GM12878 (cell line): ENCODE measurements at regions not wholly inside any gene's neighbourhood (a gene's known extent, or its start where the extent isn't known, plus 50 kb on each side); places are given as distances from the start of the nearest gene placed in this dataset.

Experiments used
- ATAC-seq: fragments of 200-7000 bp; cut with Tn5 transposase; 3 replicates; pipeline ENCODE4 v1.9.1; 2020; ENCODE audit warnings: mild to moderate bottlenecking, moderate library complexity
- BruUV-seq: library from RNA; stranded (reverse); fragments of 400-500 nt; replicated peaks from 2 replicates; lab custom pipeline; 2021; lab: Mats Ljungman, UMichigan
- CTCF ChIA-PET: fragments of 300-600 bp; sonication (Branson Sonifier 250); formaldehyde crosslinking; extraction: SDS; loops from one replicate; lab custom pipeline; 2021; ENCODE audit warnings: inconsistent platforms; lab: Yijun Ruan, JAX
- POLR2A ChIA-PET: fragments of 350-600 bp; formaldehyde crosslinking; extraction: SDS; loops from one replicate; lab custom pipeline; 2021; ENCODE audit warnings: inconsistent platforms; lab: Charles Lee
- RAD21 ChIA-PET: fragments of 300-600 bp; sonication (Branson Sonifier 250); formaldehyde crosslinking; loops from one replicate; lab custom pipeline; 2023; ENCODE audit warnings: antibody characterized with exemption; ENCODE audit not compliant: unreplicated experiment; lab: Charles Lee
- SMC1A ChIA-PET: fragments of 300-600 bp; sonication (Branson Sonifier 250); formaldehyde crosslinking; loops from one replicate; lab custom pipeline; 2023; ENCODE audit not compliant: unreplicated experiment, uncharacterized antibody; lab: Charles Lee
- DNase-seq: peaks from one replicate; pipeline ENCODE4 v3.0.0-alpha.2; 2011; ENCODE audit warnings: low read depth, low spot score
- FAIRE-seq: peaks from 3 replicates; lab custom pipeline; 2011; peaks lifted over from hg19 to GRCh38; lab: Jason Lieb, UNC
- H2AFZ ChIP-seq: 2 replicates; pipeline ENCODE4 v1.6.0; 2011; ENCODE audit warnings: low read depth, low read length, control low read depth; ENCODE audit not compliant: control insufficient read depth
- H3K27ac ChIP-seq: 2 replicates; pipeline ENCODE4 v1.5.1; 2011; ENCODE audit warnings: control low read depth; ENCODE audit not compliant: control insufficient read depth, insufficient read depth
- H3K27me3 ChIP-seq, 2 experiments: replicated peaks in 1 of 2; 2 replicates each; pipeline versions ENCODE4 v1.6.0 to v1.6.1; 2011; ENCODE audit warnings: low read length in 1 of 2; ENCODE audit not compliant: control insufficient read depth in 2 of 2, insufficient read depth in 2 of 2
- H3K36me3 ChIP-seq, 2 experiments: 2 replicates each; pipeline ENCODE4 v1.5.1; 2011; ENCODE audit warnings: low read length in 1 of 2; ENCODE audit not compliant: control insufficient read depth in 2 of 2, insufficient read depth in 2 of 2
- H3K4me1 ChIP-seq: 2 replicates; pipeline ENCODE4 v1.6.1; 2011; ENCODE audit warnings: mild to moderate bottlenecking, low read length, moderate library complexity, mixed read lengths; ENCODE audit not compliant: control insufficient read depth, insufficient read depth
- H3K4me2 ChIP-seq: 2 replicates; pipeline ENCODE4 v1.6.0; 2011; ENCODE audit warnings: control low read depth; ENCODE audit not compliant: control insufficient read depth, insufficient read depth
- H3K4me3 ChIP-seq: fragments of 200-600 bp; sonication (generic); 2 replicates; pipeline ENCODE4 v1.5.1; 2016
- H3K79me2 ChIP-seq: 2 replicates; pipeline ENCODE4 v1.6.0; 2011; ENCODE audit warnings: low read length; ENCODE audit not compliant: control insufficient read depth, insufficient read depth
- H3K9ac ChIP-seq: 2 replicates; pipeline ENCODE4 v1.8.0; 2011; ENCODE audit warnings: low read length, control low read depth, mixed read lengths; ENCODE audit not compliant: control insufficient read depth, insufficient read depth
- H3K9me3 ChIP-seq: replicated peaks from 3 replicates; pipeline ENCODE4 v1.5.1; 2011; ENCODE audit warnings: mild to moderate bottlenecking, low read length; ENCODE audit not compliant: control insufficient read depth, insufficient read depth
- H4K20me1 ChIP-seq: 2 replicates; pipeline ENCODE4 v1.6.0; 2011; ENCODE audit not compliant: control insufficient read depth, insufficient read depth
- ASH2L ChIP-seq: fragments of 300-600, 200-600 bp; sonication (generic); IDR thresholded peaks from 2 replicates; pipeline ENCODE4 v1.6.1; 2017; ENCODE audit warnings: low read depth, mild to moderate bottlenecking, borderline replicate concordance
- CHD4 ChIP-seq: fragments of 200-600 bp; sonication (generic); IDR thresholded peaks from 2 replicates; pipeline ENCODE4 v1.6.1; 2016; ENCODE audit warnings: mild to moderate bottlenecking
- JUNB ChIP-seq: IDR thresholded peaks from 2 replicates; pipeline ENCODE4 v1.6.1; 2016; ENCODE audit warnings: antibody characterized with exemption, mild to moderate bottlenecking
- KLF5 ChIP-seq: fragments of 450-650 bp; IDR thresholded peaks from 2 replicates; pipeline ENCODE4 v1.6.1; 2014; ENCODE audit warnings: mild to moderate bottlenecking; ENCODE audit not compliant: partially characterized antibody
- NFXL1 ChIP-seq: fragments of 450-650 bp; IDR thresholded peaks from 2 replicates; pipeline ENCODE4 v1.6.1; 2017; ENCODE audit warnings: antibody characterized with exemption, mild to moderate bottlenecking, borderline replicate concordance
- NR2C2 ChIP-seq: IDR thresholded peaks from 2 replicates; pipeline ENCODE4 v1.6.1; 2011; ENCODE audit warnings: borderline replicate concordance, low read depth; ENCODE audit not compliant: control insufficient read depth, insufficient read length
- PAX8 ChIP-seq: fragments of 450-650 bp; IDR thresholded peaks from 2 replicates; pipeline ENCODE4 v1.6.1; 2017; ENCODE audit warnings: mild to moderate bottlenecking, moderate library complexity
- POLR2AphosphoS5 ChIP-seq: IDR thresholded peaks from 2 replicates; pipeline ENCODE4 v1.6.1; 2011; ENCODE audit warnings: mild to moderate bottlenecking, low read length, inconsistent platforms
- SREBF2 ChIP-seq: IDR thresholded peaks from 2 replicates; pipeline ENCODE4 v1.6.1; 2012; ENCODE audit warnings: mild to moderate bottlenecking, low read length
- TCF7 ChIP-seq: IDR thresholded peaks from 2 replicates; pipeline ENCODE4 v1.6.1; 2014; ENCODE audit warnings: antibody characterized with exemption, borderline replicate concordance
- ZNF384 ChIP-seq: IDR thresholded peaks from 2 replicates; pipeline ENCODE4 v1.6.1; 2012; ENCODE audit warnings: low read depth, mild to moderate bottlenecking, low read length, improper control_type of control experiment, borderline replicate concordance
- WGBS: methylation state at CpG from one replicate; pipeline ENCODE4 v1.1.6; 2016; ENCODE audit warnings: low lambda C conversion rate; ENCODE audit not compliant: insufficient replicate concordance, insufficient coverage; ENCODE audit errors: missing lambda C conversion rate; 5-methylcytosine and 5-hydroxymethylcytosine counted together
- in situ Hi-C: fragments of 300-500 bp; cut with MboI; formaldehyde crosslinking; loops from 9 replicates; pipeline ENCODE4 v1.14.3; 2018; ENCODE audit warnings: mixed read lengths
- intact Hi-C: fragments of 100-400 bp; cut with micrococcal nuclease; formaldehyde crosslinking; loops from one replicate; pipeline ENCODE4 v1.14.2; 2022; ENCODE audit not compliant: unreplicated experiment
- TF ChIP-seq, protein P1 (sequence below): fragments of 150-350 bp; IDR thresholded peaks from 2 replicates; pipeline ENCODE4 v1.6.1; 2014; ENCODE audit warnings: mild to moderate bottlenecking, low read depth, low read length
- TF ChIP-seq, protein P2 (sequence below): IDR thresholded peaks from 2 replicates; pipeline ENCODE4 v1.6.1; 2012; ENCODE audit warnings: low read depth, low read length, improper control_type of control experiment
- TF ChIP-seq, protein P3 (sequence below): IDR thresholded peaks from 2 replicates; pipeline ENCODE4 v1.6.1; 2012; ENCODE audit warnings: low read length, inconsistent platforms

DNA sequence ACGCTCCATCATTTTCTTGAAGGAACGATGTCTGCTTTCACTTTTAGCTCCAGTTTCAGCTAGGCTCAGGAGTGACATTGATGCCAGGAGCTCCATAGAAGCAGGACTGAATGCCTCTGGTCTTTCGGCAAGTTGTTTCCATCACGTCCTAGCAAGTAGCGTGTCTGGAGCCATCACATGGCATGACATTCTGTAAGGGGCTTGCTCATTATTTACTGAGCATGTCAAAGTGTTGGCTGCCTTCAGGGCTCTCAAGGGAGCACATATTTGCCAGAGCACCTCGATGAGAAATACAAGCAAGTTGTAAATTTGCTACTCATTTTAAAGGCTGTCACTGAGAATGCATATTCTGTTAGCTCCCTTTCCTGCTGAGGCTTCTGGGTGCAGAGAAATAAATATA lies 131.0 kb upstream of the ITGB1 start:
- Histone ChIP-seq H2AFZ (no peak overlapping the region), H3K79me2 (no peaks in the 10 kb centered on the region), H3K4me1 (peaks cover 7% of the 10 kb centered on the region), H4K20me1 (no peaks in the 10 kb centered on the region), H3K9me3 (peaks cover 2% of the 10 kb centered on the region; the same call in 2 of the 3 replicates), H3K36me3 (no peaks in the 10 kb centered on the region), H3K4me2 (no peak overlapping the region), H3K9ac (no peak overlapping the region), H3K4me3 (no peak overlapping the region), H3K27me3 (no peaks in the 10 kb centered on the region), H3K27ac (no peak overlapping the region)
- no peak for DNase-seq
- ChIA-PET SMC1A (no interaction called here), RAD21 (no interaction called here), POLR2A (no interaction called here), CTCF (no interaction called here)
- 81% methylated on average over 6 of the region's 6 CpGs for WGBS
- TF ChIP-seq SREBF2 (no peak), CHD4 (no peak), NFXL1 (no peak), POLR2AphosphoS5 (no peak), ZNF384 (no peak), KLF5 (no peak), TCF7 (no peak), PAX8 (no peak), JUNB (no peak), NR2C2 (no peak), ASH2L (no peak)
- TF ChIP-seq, protein P1, sequence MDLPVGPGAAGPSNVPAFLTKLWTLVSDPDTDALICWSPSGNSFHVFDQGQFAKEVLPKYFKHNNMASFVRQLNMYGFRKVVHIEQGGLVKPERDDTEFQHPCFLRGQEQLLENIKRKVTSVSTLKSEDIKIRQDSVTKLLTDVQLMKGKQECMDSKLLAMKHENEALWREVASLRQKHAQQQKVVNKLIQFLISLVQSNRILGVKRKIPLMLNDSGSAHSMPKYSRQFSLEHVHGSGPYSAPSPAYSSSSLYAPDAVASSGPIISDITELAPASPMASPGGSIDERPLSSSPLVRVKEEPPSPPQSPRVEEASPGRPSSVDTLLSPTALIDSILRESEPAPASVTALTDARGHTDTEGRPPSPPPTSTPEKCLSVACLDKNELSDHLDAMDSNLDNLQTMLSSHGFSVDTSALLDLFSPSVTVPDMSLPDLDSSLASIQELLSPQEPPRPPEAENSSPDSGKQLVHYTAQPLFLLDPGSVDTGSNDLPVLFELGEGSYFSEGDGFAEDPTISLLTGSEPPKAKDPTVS: no peak
- TF ChIP-seq, protein P2, sequence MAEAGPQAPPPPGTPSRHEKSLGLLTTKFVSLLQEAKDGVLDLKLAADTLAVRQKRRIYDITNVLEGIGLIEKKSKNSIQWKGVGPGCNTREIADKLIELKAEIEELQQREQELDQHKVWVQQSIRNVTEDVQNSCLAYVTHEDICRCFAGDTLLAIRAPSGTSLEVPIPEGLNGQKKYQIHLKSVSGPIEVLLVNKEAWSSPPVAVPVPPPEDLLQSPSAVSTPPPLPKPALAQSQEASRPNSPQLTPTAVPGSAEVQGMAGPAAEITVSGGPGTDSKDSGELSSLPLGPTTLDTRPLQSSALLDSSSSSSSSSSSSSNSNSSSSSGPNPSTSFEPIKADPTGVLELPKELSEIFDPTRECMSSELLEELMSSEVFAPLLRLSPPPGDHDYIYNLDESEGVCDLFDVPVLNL: no peak
- TF ChIP-seq, protein P3, sequence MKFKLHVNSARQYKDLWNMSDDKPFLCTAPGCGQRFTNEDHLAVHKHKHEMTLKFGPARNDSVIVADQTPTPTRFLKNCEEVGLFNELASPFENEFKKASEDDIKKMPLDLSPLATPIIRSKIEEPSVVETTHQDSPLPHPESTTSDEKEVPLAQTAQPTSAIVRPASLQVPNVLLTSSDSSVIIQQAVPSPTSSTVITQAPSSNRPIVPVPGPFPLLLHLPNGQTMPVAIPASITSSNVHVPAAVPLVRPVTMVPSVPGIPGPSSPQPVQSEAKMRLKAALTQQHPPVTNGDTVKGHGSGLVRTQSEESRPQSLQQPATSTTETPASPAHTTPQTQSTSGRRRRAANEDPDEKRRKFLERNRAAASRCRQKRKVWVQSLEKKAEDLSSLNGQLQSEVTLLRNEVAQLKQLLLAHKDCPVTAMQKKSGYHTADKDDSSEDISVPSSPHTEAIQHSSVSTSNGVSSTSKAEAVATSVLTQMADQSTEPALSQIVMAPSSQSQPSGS: no peak
- intact Hi-C loops: no loop called here
- ATAC-seq: no peak
- no peak for FAIRE-seq
- no TSS peak for BruUV-seq
- in situ Hi-C loops: no loop called here
